GM18858 (cell line): ENCODE measurements at regions not wholly inside any gene's neighbourhood (a gene's known extent, or its start where the extent isn't known, plus 50 kb on each side); places are given as distances from the start of the nearest gene placed in this dataset.

Experiments used
- ATAC-seq: cut with Tn5 transposase; IDR thresholded peaks from one replicate; pipeline ENCODE4 v1.9.1; 2021; ENCODE audit not compliant: unreplicated experiment

DNA sequence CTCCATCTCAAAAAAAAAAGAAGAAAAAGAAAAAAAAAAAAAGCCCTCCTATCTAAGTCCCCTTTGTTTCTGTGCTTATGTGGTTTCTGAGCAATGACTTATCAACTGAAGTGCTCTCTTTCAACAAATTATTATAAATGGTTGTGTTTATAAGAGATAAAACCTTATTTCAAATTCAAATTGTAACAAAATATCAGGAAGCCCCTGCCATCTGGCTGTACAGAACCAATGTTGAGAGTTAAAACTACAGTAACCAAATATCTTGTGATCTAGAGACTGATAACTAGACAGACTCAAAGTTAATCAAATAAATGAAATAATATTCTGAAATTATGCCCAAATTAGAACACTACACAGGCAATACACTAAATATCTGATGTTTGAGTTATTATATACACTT, 143.0 kb upstream of the CPNE8 start:
- no peak for ATAC-seq

DNA sequence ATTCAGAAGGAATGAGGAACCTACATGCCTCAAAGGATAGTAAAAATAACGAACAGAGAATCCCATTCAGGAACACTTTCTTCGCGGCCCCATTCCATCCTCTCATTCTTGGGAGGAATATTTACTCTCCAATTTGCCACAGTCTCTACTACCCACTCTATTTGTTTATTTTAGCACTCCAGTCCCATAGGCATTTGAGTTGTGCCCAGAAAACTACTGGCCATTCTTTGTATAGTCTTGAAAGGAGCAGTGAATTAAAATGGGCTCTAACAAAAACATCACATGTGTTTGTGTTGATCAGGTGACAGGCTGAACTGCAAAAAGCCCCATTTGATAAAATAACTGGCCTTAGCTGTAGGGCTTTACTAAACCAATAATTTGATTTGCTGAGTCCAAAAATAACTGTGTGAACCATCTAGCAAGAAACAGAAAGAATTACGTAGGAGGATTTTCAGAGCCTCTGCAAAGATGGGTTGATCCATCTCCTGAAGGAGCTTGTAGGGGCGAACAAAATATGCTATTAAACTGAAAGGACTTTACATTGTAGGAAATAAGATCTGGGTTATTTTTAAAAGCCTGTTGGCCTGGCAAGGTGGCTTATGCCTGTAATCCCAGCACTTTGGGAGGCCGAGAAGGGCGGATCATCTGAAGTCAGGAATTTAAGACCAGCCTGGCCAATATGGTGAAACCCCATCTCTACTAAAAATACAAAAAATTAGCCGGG, 142.3 kb upstream of the CPNE8 start:
- no peak for ATAC-seq

GRCh38 chr12:39044754-39045153, 139.4 kb upstream of the CPNE8 start:
- no peak for ATAC-seq

- ATAC-seq = no peak
These were observed 138.0 kb upstream of the CPNE8 start for GRCh38 chr12:39043424-39043822.

- ATAC-seq = no peak
These were observed 134.9 kb upstream of the CPNE8 start for GRCh38 chr12:39040275-39040674.

- no peak for ATAC-seq
These were observed 131.7 kb upstream of the CPNE8 start for GRCh38 chr12:39037115-39037514.

DNA sequence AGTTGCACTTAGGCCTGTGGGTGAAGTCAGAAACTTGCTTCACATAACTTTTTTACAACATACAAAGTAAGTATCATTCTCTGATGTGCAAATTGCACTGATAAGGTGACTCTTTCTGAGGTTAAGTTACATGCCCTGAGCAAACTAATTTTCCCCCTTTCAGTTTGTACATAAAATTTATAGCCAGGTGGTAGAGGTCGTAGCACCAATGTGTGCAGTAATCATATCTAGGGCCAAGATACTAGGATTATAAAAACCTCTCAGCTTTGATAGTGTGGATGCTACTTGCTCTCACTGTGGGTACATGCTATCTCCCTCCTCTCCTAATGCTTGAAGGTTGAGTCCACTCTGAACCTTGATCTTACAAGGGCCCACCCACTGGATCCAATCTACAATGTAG, 130.7 kb upstream of the CPNE8 start:
- no peak for ATAC-seq

DNA sequence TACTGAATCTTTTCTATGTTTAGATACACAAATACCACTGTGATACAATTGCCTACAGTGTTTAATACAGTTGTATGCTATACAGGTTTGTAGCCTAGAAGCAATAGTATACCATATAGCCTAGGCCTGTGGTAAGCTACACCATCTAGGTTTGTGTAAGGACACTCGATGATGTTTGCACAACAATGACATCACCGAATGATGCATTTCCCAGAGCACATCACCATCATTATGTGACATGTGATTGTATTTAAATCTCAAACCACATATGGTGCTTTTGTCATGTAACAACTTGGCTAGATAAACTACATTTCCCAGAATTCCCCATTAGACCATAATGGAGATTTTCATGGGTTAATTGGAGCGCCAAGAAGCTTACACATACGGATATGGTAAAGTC, 128.4 kb upstream of the CPNE8 start:
- ATAC-seq = no peak

- ATAC-seq = no peak
These were observed 127.1 kb upstream of the CPNE8 start for GRCh38 chr12:39032448-39032847.

DNA sequence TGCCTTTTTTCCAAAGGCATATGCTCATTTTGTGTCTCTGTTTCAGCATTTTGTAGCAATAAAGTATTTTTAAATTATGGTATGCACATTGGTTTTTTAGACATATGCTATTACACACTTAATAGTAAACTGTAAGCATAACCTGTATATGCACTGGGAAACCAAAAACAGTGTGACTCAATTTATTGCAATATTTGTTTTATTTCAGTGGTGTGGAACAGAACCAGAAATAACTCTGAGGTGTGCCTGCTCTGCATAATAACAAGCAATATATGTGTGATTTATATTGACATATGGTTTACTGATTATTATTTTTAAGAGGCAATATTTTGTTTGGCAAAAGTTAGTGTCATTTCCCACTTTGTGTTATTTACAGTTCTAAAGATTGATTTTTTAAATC, 126.6 kb upstream of the CPNE8 start:
- ATAC-seq = no peak

GRCh38 chr12:39028382-39028781, 123.0 kb upstream of the CPNE8 start:
- no peak for ATAC-seq

- no peak for ATAC-seq
These were observed 107.5 kb upstream of the CPNE8 start for GRCh38 chr12:39012870-39013269.

GRCh38 chr12:39011166-39011565, 105.8 kb upstream of the CPNE8 start:
- ATAC-seq = no peak

- ATAC-seq = no peak
These were observed 105.0 kb upstream of the CPNE8 start for GRCh38 chr12:39010406-39010805.

DNA sequence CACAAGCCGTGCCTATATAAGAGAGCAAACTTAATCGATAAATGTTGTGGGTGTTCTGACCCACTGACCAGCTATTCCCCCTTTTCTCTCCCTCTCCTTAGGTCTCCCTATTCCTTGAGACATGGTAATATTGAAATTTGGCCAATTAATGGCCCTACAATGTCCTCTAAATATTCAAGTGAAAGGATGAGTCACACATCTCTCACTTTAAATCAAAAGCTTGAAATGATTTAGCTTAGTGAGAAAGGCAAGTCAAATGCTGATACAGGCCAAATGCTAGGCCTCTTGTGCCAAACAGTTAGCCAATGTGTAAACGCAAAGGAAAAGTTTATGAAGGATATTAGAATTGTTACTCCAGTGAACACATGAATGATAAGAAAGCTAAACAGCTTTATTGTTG, 102.2 kb upstream of the CPNE8 start:
- ATAC-seq = no peak

GRCh38 chr12:39006286-39006685, 100.9 kb upstream of the CPNE8 start:
- no peak for ATAC-seq

DNA sequence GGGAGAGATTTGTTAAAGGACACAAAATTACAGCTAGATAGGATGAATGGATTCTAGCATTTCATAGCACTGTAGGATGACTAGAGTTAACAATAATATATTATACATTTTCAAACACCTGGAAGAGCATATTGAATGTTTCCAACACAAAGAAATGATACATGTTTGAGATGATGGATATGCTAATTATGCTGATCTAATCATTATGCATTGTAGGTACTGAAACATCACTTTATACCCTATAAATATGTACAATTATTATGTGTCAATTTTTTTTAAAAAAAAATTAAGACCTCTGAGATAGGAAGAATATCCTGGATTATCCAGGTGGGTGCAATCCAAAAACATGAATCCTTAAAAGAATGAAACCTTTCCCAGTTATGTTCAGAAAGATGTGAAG, 100.3 kb upstream of the CPNE8 start:
- ATAC-seq = no peak

DNA sequence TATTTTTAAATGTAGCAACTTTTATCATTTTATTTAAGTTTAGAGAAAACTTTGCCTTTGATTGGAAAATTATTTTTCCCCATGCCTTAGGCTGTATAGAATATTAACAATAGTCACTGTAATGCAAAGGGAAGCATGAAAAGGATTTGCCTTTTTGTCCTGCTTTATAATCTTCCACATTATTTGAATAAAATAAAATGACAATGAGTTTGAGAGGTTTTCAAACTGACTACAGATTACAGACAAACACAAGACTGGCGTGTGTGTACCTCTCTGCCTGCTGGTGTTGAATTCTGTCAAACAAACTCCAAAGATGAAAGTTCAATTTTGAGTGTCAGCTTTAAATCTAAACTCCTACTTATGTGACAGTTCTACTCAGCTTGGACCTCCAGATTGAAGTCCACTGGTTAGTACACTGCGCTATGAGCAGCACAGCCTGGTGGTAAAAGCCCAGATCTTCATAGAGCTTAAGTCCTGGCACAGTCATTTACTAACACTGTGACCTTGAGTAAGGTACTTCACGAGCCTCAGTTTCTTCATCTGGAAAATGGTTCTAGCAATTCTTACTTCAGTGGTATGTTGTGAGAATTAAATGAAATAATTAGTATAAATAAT, 98.3 kb upstream of the CPNE8 start:
- no peak for ATAC-seq

- no peak for ATAC-seq
These were observed 95.0 kb upstream of the CPNE8 start for GRCh38 chr12:39000370-39000769.

GRCh38 chr12:38998887-38999482, 93.6 kb upstream of the CPNE8 start:
- ATAC-seq = no peak

DNA sequence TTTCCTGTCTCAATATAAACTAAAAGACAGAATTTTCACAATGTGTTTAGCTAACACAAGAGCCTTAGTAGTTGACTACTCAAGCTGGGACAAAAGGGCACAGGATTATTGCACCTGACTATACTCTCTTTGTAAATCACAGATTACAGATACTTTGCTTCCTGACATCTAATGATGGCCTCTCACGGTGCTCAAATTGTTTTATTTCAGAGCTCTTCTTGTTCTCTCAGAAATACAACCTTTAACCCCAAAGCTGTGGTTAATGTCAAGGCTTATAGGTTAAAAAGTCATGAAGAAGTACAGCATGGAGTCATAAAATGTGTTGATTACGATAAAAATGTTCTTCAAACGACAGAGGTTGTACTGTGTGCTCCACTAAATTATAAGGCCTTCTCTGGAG, 89.9 kb upstream of the CPNE8 start:
- no peak for ATAC-seq

DNA sequence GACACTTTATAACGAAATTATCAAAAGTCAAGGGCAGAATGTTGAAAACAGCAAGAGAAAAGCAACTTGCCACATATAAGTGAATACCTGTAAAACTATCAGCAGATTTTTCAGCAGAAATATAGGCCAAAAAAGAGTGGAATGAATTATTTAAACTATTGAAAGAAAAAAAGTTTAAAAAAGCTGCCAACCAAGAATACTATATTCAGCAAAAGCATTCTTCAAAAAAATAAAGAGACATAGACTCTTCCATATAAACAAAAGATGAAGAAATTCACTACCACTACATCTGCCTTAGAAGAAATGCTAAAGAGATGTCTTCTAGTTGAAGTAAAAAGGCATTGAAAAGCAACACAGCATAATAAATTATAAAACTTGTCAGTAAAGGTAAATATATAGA, 80.6 kb upstream of the CPNE8 start:
- ATAC-seq = no peak

DNA sequence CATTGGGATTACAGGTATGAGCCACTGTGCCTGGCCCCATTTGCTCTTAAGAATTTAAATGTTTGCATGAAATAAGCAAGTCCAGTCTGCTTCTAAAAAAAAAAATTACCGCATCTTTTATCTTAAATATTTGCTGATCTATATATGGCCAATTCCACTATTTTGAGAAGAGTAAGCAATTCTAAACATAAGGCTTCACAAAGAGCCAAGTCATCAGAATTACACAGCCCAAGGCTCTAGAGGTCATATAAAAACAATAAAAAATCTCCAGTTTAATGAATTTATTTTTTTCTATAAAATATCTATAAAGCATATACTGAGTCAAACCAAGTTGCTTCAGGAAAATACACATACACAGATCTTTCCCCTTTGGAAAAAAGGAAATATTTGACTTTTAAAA, 79.0 kb upstream of the CPNE8 start:
- no peak for ATAC-seq
